Fibroblast of lung (primary cell): ENCODE measurements at regions not wholly inside any gene's neighbourhood (a gene's known extent, or its start where the extent isn't known, plus 50 kb on each side); places are given as distances from the start of the nearest gene placed in this dataset.
"Not testable (repeated sequence)": the region's sequence is repeated elsewhere in the genome, so short reads cannot be mapped to it uniquely, and the experiment has no call there.

Experiments used
- DNase-seq, 2 donors: peaks; one replicate each; pipeline versions ENCODE4 v3.0.0 to v3.0.0-alpha.2; 2010; ENCODE audit warnings: low read depth in 2 of 2
- H2AFZ ChIP-seq: 2 replicates; pipeline ENCODE4 v1.5.1; 2012; ENCODE audit warnings: low read length, control low read depth, inconsistent platforms
- H3K27ac ChIP-seq: 2 replicates; pipeline ENCODE4 v1.5.1; 2011; ENCODE audit warnings: low read length, control low read depth; ENCODE audit not compliant: insufficient read depth
- H3K27me3 ChIP-seq: 2 replicates; pipeline ENCODE4 v1.5.1; 2011; ENCODE audit warnings: mild to moderate bottlenecking, low read length; ENCODE audit not compliant: control insufficient read depth, insufficient read depth
- H3K36me3 ChIP-seq: 2 replicates; pipeline ENCODE4 v1.5.1; 2011; ENCODE audit warnings: low read length; ENCODE audit not compliant: control insufficient read depth, insufficient read depth
- H3K4me1 ChIP-seq: 2 replicates; pipeline ENCODE4 v1.5.1; 2011; ENCODE audit warnings: low read length; ENCODE audit not compliant: control insufficient read depth, insufficient read depth; ENCODE audit errors: extremely low read depth
- H3K4me2 ChIP-seq: 2 replicates; pipeline ENCODE4 v1.5.1; 2011; ENCODE audit warnings: low read length, control low read depth; ENCODE audit not compliant: insufficient read depth; ENCODE audit errors: extremely low read depth
- H3K4me3 ChIP-seq, 4 experiments: fragments of 200-600 bp in 1 of 4; sonication (generic) in 1 of 4; replicated peaks in 1 of 4; 2 replicates each; pipeline ENCODE4 v1.5.1; 2011 to 2016; ENCODE audit warnings: low read length in 4 of 4, low read depth in 3 of 4, mild to moderate bottlenecking in 3 of 4, control low read depth in 2 of 4, inconsistent platforms in 1 of 4, mixed read lengths in 1 of 4; ENCODE audit not compliant: insufficient read depth in 1 of 4; ENCODE audit errors: control extremely low read depth in 1 of 4
- H3K79me2 ChIP-seq: 2 replicates; pipeline ENCODE4 v1.5.1; 2012; ENCODE audit warnings: mild to moderate bottlenecking, low read length, inconsistent platforms; ENCODE audit not compliant: control insufficient read depth, insufficient read depth
- H3K9ac ChIP-seq: 2 replicates; pipeline ENCODE4 v1.5.1; 2011; ENCODE audit warnings: mild to moderate bottlenecking, low read length, control low read depth; ENCODE audit not compliant: insufficient read depth
- H3K9me3 ChIP-seq: 2 replicates; pipeline ENCODE4 v1.5.1; 2012; ENCODE audit warnings: low read depth, low read length; ENCODE audit not compliant: control insufficient read depth, insufficient read depth
- H4K20me1 ChIP-seq: 2 replicates; pipeline ENCODE4 v1.5.1; 2011; ENCODE audit warnings: low read length; ENCODE audit not compliant: control insufficient read depth, insufficient read depth; ENCODE audit errors: extremely low read depth
- EZH2 ChIP-seq: IDR thresholded peaks from 2 replicates; pipeline ENCODE4 v1.5.1; 2012; ENCODE audit warnings: low read length, control low read depth, mild to moderate bottlenecking; ENCODE audit errors: missing control alignments
- TF ChIP-seq, protein P1 (sequence below), 2 donors: IDR thresholded peaks in 1 of 2; conservative IDR thresholded peaks in 1 of 2; 1 replicate in 1 of 2; 2 replicates in 1 of 2; pipeline ENCODE4 v1.5.1; 2011 to 2012; ENCODE audit warnings: low read length in 2 of 2, control low read depth in 1 of 2, inconsistent platforms in 1 of 2, low read depth in 1 of 2, mild to moderate bottlenecking in 1 of 2

DNA sequence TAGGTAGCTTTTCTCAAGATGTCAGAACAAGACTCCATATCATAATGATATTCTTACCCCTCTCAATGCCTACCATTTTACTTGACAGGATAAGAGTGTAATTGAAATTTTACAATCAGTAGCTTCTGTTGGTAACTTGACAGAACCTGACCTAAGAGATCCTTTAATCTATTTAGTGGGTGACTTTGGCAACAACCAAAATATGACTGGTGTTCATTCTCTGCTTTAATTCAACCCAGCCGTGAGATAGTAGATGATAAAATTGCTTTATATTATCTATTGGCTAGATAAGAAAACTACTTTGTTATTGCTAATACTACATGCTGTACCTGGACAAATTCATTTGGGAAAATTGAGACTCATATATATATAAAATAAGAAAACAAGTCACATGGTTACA, 770.2 kb upstream of the NXPH2 start:
- Histone ChIP-seq H4K20me1 (no peaks in the 10 kb centered on the region), H2AFZ (no peak overlapping the region), H3K27me3 (no peaks in the 10 kb centered on the region), H3K4me2 (no peak overlapping the region), H3K36me3 (no peaks in the 10 kb centered on the region), H3K4me3 (no peak overlapping the region), H3K9ac (no peak overlapping the region), H3K9me3 (no peaks in the 10 kb centered on the region), H3K4me1 (no peaks in the 10 kb centered on the region), H3K27ac (no peak overlapping the region), H3K79me2 (no peaks in the 10 kb centered on the region)
- TF ChIP-seq EZH2: no peak
- TF ChIP-seq, protein P1, sequence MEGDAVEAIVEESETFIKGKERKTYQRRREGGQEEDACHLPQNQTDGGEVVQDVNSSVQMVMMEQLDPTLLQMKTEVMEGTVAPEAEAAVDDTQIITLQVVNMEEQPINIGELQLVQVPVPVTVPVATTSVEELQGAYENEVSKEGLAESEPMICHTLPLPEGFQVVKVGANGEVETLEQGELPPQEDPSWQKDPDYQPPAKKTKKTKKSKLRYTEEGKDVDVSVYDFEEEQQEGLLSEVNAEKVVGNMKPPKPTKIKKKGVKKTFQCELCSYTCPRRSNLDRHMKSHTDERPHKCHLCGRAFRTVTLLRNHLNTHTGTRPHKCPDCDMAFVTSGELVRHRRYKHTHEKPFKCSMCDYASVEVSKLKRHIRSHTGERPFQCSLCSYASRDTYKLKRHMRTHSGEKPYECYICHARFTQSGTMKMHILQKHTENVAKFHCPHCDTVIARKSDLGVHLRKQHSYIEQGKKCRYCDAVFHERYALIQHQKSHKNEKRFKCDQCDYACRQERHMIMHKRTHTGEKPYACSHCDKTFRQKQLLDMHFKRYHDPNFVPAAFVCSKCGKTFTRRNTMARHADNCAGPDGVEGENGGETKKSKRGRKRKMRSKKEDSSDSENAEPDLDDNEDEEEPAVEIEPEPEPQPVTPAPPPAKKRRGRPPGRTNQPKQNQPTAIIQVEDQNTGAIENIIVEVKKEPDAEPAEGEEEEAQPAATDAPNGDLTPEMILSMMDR (conservative IDR thresholded peaks at IDR 0.05 in 1 of 2, IDR thresholded peaks at IDR 0.05 in 1 of 2; ENCODE audit: low read depth in 1 of 2, low read length in 2 of 2): no peak
- no peak for DNase-seq

DNA sequence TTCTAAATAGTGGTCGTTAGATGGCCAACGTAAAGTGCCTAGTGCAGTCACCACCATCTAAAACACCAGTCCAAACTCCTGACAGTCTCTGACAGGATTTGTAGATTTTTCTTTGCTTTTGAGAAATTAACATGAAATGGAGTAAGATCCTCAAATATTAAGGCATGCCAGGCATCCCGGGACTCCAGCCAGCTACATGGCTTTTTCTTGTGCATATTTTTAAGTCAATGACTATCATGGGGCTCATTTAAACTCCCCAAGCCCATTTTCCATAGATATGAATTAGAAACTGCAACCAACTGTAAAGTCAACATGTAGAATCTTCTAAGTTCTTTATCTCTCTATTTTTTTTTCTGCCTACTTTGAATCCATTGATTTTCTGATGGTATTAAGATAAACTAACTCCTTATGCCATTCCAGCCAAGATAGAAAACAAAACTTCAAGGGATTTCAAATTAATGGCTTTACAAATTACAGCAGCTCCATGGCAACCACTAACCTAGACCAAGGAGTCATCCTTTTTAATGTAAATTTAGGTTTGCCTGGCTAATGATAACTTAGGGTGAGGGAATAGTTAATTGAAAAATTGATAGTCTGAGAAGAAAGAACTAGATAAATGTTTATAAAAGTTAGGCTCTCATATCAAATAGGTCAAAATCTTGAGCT, 764.1 kb upstream of the NXPH2 start:
- H3K36me3 ChIP-seq: no peaks in the 10 kb centered on the region
- no peak overlapping the region for H3K4me2 ChIP-seq
- H4K20me1 ChIP-seq: no peaks in the 10 kb centered on the region
- no peaks in the 10 kb centered on the region for H3K27me3 ChIP-seq
- H2AFZ ChIP-seq: no peak overlapping the region
- H3K27ac ChIP-seq: no peak overlapping the region
- no peaks in the 10 kb centered on the region for H3K79me2 ChIP-seq
- H3K4me3 ChIP-seq: no peak overlapping the region
- no peaks in the 10 kb centered on the region for H3K9me3 ChIP-seq
- no peak for DNase-seq
- TF ChIP-seq, protein P1 (conservative IDR thresholded peaks at IDR 0.05 in 1 of 2, IDR thresholded peaks at IDR 0.05 in 1 of 2; ENCODE audit: low read depth in 1 of 2, low read length in 2 of 2): no peak
- TF ChIP-seq EZH2: no peak
- no peak overlapping the region for H3K9ac ChIP-seq
- H3K4me1 ChIP-seq: no peaks in the 10 kb centered on the region

DNA sequence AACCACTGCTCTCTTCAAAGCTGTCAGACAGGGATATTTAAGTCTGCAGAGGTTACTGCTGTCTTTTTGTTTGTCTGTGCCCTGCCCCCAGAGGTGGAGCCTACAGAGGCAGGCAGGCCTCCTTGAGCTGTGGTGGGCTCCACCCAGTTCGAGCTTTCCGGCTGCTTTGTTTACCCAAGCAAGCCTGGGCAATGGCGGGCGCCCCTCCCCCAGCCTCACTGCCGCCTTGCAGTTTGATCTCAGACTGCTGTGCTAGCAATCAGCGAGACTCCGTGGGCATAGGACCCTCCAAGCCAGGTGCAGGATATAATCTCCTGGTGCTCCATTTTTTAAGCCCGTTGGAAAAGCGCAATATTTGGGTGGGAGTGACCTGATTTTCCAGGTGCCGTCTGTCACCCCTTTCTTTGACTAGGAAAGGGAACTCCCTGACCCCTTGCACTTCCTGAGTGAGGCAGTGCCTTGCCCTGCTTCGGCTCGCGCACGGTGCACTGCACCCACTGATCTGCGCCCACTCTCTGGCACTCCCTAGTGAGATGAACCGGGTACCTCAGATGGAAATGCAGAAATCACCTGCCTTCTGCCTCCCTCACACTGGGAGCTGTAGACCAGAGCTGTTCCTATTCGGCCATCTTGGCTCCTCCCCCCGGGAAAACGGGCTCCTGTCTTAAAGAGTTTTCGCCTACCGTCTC, 758.3 kb upstream of the NXPH2 start:
- H3K9ac ChIP-seq: not testable (repeated sequence)

More for the DNA sequence above, 758.3 kb upstream of the NXPH2 start:
- not testable (repeated sequence) for H3K27me3 ChIP-seq, H4K20me1 ChIP-seq, H3K4me3 ChIP-seq, H3K4me2 ChIP-seq, H3K27ac ChIP-seq, H3K36me3 ChIP-seq, H3K79me2 ChIP-seq, H3K4me1 ChIP-seq, DNase-seq, H2AFZ ChIP-seq, H3K9me3 ChIP-seq
